GM12891 (cell line): ENCODE measurements at regions not wholly inside any gene's neighbourhood (a gene's known extent, or its start where the extent isn't known, plus 50 kb on each side); places are given as distances from the start of the nearest gene placed in this dataset.

Experiments used
- POLR2A ChIP-seq: IDR thresholded peaks from 2 replicates; pipeline ENCODE4 v1.6.1; 2011; ENCODE audit warnings: low read depth, low read length, control low read depth
- POLR2AphosphoS5 ChIP-seq: IDR thresholded peaks from 2 replicates; pipeline ENCODE4 v1.6.1; 2011; ENCODE audit warnings: low read depth, low read length, control low read depth
- POU2F2 ChIP-seq: IDR thresholded peaks from 2 replicates; pipeline ENCODE4 v1.6.1; 2011; ENCODE audit warnings: low read depth, mild to moderate bottlenecking, control low read depth, low read length, moderate library complexity
- SPI1 ChIP-seq: IDR thresholded peaks from 2 replicates; pipeline ENCODE4 v1.6.1; 2011; ENCODE audit warnings: low read depth, low read length, control low read depth

GRCh38 chr20:5662769-5663168 lies 52.0 kb upstream of the GPCPD1 start:
- no peak for TF ChIP-seq POLR2AphosphoS5
- TF ChIP-seq POLR2A: no peak
- no peak for TF ChIP-seq POU2F2
- no peak for TF ChIP-seq SPI1
